ENCODE measurements at regions not wholly inside any gene's neighbourhood (a gene's known extent, or its start where the extent isn't known, plus 50 kb on each side); places are given as distances from the start of the nearest gene placed in this dataset.

DNA sequence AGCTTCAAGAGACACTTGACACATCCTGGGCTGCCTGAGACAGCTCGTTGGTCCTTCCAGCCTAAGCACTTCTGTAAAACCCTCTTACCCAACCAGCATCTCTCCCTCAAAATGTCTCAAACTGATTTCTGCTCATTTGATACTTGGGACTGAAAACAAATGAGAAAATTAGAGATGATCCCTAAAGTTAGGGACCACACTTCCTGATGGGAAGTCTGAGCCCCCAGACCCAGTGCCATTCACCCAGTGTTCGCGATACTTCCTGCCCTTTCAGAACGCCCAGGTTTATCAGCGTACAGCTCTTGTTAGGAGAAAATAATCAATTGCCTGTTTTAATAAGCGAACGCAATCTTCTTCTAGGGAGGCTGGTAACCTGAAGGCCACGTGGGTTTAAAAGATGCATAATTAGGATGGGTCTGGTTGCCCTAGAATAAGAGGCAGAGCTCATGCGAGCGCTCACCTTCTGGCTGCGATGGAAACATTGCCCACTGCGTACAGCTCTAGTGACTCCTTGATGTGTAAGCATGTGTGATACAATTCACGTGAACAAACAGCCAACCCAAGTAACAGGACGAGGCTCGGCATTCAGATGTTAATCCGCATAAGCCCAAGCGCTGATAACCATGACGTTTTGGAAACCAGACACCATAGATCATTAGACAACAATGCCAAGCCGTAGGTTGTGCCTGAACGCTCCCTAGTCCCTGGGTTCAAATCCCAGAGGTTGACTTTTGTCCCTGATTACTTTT lies 213.1 kb downstream of the FOXL1 start:
- TF ChIP-seq, protein P1, sequence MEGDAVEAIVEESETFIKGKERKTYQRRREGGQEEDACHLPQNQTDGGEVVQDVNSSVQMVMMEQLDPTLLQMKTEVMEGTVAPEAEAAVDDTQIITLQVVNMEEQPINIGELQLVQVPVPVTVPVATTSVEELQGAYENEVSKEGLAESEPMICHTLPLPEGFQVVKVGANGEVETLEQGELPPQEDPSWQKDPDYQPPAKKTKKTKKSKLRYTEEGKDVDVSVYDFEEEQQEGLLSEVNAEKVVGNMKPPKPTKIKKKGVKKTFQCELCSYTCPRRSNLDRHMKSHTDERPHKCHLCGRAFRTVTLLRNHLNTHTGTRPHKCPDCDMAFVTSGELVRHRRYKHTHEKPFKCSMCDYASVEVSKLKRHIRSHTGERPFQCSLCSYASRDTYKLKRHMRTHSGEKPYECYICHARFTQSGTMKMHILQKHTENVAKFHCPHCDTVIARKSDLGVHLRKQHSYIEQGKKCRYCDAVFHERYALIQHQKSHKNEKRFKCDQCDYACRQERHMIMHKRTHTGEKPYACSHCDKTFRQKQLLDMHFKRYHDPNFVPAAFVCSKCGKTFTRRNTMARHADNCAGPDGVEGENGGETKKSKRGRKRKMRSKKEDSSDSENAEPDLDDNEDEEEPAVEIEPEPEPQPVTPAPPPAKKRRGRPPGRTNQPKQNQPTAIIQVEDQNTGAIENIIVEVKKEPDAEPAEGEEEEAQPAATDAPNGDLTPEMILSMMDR (conservative IDR thresholded peaks at IDR 0.05; ENCODE audit: low read length): no peak
- TF ChIP-seq EZH2phosphoT487 (IDR thresholded peaks at IDR 0.05; ENCODE audit: borderline replicate concordance, low read depth, low read length): no peak

Data from OCI-LY7 (cell line).